Glutamatergic neuron (in vitro differentiated cells): ENCODE measurements at regions not wholly inside any gene's neighbourhood (a gene's known extent, or its start where the extent isn't known, plus 50 kb on each side); places are given as distances from the start of the nearest gene placed in this dataset.

Source experiments
- DNase-seq: peaks from one replicate; pipeline ENCODE4 v3.0.0; 2022
- H3K27ac Mint-ChIP-seq: one replicate; pipeline ENCODE4 v1.8.0; 2020; ENCODE audit warnings: mild to moderate bottlenecking, mixed read lengths, inconsistent platforms; ENCODE audit not compliant: unreplicated experiment
- H3K27me3 Mint-ChIP-seq: one replicate; pipeline ENCODE4 v1.8.0; 2020; ENCODE audit warnings: mild to moderate bottlenecking, moderate library complexity, mixed read lengths, inconsistent platforms; ENCODE audit not compliant: unreplicated experiment
- H3K36me3 Mint-ChIP-seq: one replicate; pipeline ENCODE4 v1.8.0; 2020; ENCODE audit warnings: mild to moderate bottlenecking, mixed read lengths, inconsistent platforms; ENCODE audit not compliant: unreplicated experiment
- H3K4me1 Mint-ChIP-seq: one replicate; pipeline ENCODE4 v1.8.0; 2020; ENCODE audit warnings: mild to moderate bottlenecking, low read depth, mixed read lengths, inconsistent platforms; ENCODE audit not compliant: unreplicated experiment
- H3K4me3 Mint-ChIP-seq: one replicate; pipeline ENCODE4 v1.8.0; 2020; ENCODE audit warnings: mild to moderate bottlenecking, mixed read lengths, inconsistent platforms; ENCODE audit not compliant: unreplicated experiment
- H3K9me3 Mint-ChIP-seq: one replicate; pipeline ENCODE4 v1.8.0; 2020; ENCODE audit warnings: mild to moderate bottlenecking, moderate library complexity, mixed read lengths, inconsistent platforms; ENCODE audit not compliant: unreplicated experiment
- CTCF ChIP-seq: fragments of 200-600 bp; sonication (generic); IDR thresholded peaks from one replicate; pipeline ENCODE4 v1.5.0; 2021; ENCODE audit not compliant: partially characterized antibody, unreplicated experiment

GRCh38 chr1:94670273-94670672 is 128.7 kb upstream of the F3 start:
- TF ChIP-seq CTCF, result no peak
- H3K9me3 Mint-ChIP-seq, result no peaks in the 10 kb centered on the region

GRCh38 chr1:94669198-94669597 is 127.6 kb upstream of the F3 start:
- H3K4me3 Mint-ChIP-seq, result no peak overlapping the region
- DNase-seq, result no peak
- H3K4me1 Mint-ChIP-seq, result no peaks in the 10 kb centered on the region
- no peak overlapping the region for H3K27ac Mint-ChIP-seq
- no peaks in the 10 kb centered on the region for H3K36me3 Mint-ChIP-seq
- no peaks in the 10 kb centered on the region for H3K9me3 Mint-ChIP-seq
- no peaks in the 10 kb centered on the region for H3K27me3 Mint-ChIP-seq
- TF ChIP-seq CTCF, result no peak

More at GRCh38 chr1:94670273-94670672, 128.7 kb upstream of the F3 start:
- Mint-ChIP-seq H3K4me1 (no peaks in the 10 kb centered on the region), H3K27ac (no peak overlapping the region), H3K4me3 (no peak overlapping the region), H3K27me3 (no peaks in the 10 kb centered on the region), H3K36me3 (no peaks in the 10 kb centered on the region)
- DNase-seq, result no peak

GRCh38 chr1:94668528-94668927 is 127.0 kb upstream of the F3 start:
- TF ChIP-seq CTCF, result no peak
- Mint-ChIP-seq H3K4me1 (no peaks in the 10 kb centered on the region), H3K36me3 (no peaks in the 10 kb centered on the region), H3K9me3 (no peaks in the 10 kb centered on the region), H3K27ac (no peak overlapping the region), H3K4me3 (no peak overlapping the region), H3K27me3 (no peaks in the 10 kb centered on the region)
- DNase-seq, result no peak

GRCh38 chr1:94667818-94668217 is 126.3 kb upstream of the F3 start:
- Mint-ChIP-seq H3K27ac (no peak overlapping the region), H3K9me3 (no peaks in the 10 kb centered on the region), H3K36me3 (no peaks in the 10 kb centered on the region), H3K27me3 (no peaks in the 10 kb centered on the region), H3K4me1 (no peaks in the 10 kb centered on the region), H3K4me3 (no peak overlapping the region)
- no peak for TF ChIP-seq CTCF
- DNase-seq, result no peak

GRCh38 chr1:94666797-94667196 is 125.2 kb upstream of the F3 start:
- no peaks in the 10 kb centered on the region for H3K4me1 Mint-ChIP-seq
- no peaks in the 10 kb centered on the region for H3K27me3 Mint-ChIP-seq
- H3K27ac Mint-ChIP-seq, result no peak overlapping the region
- DNase-seq, result no peak
- H3K4me3 Mint-ChIP-seq, result no peak overlapping the region
- H3K9me3 Mint-ChIP-seq, result no peaks in the 10 kb centered on the region
- H3K36me3 Mint-ChIP-seq, result no peaks in the 10 kb centered on the region
- no peak for TF ChIP-seq CTCF
